ENCODE measurements at regions not wholly inside any gene's neighbourhood (a gene's known extent, or its start where the extent isn't known, plus 50 kb on each side); places are given as distances from the start of the nearest gene placed in this dataset.
"Not testable (repeated sequence)": the region's sequence is repeated elsewhere in the genome, so short reads cannot be mapped to it uniquely, and the experiment has no call there.

- Mint-ChIP-seq H3K27ac (no peak overlapping the region), H3K4me1 (no peaks in the 10 kb centered on the region), H3K27me3 (ENCODE audit: low read depth) (peaks cover 10% of the 10 kb centered on the region), H3K4me3 (no peak overlapping the region), H3K9me3 (peaks cover 2% of the 10 kb centered on the region), H3K36me3 (ENCODE audit: low read depth) (no peaks in the 10 kb centered on the region)
- no peak for TF ChIP-seq CTCF (IDR thresholded peaks at IDR 0.05; ENCODE audit: unreplicated experiment in 3 of 3)
Observed at GRCh38 chr11:13149991-13150390, 127.6 kb upstream of the BMAL1 start.

GRCh38 chr11:13150487-13150886, 127.1 kb upstream of the BMAL1 start:
- Mint-ChIP-seq H3K9me3 (peaks cover 6% of the 10 kb centered on the region), H3K4me1 (no peaks in the 10 kb centered on the region), H3K27me3 (ENCODE audit: low read depth) (peaks cover 10% of the 10 kb centered on the region), H3K27ac (no peak overlapping the region), H3K4me3 (no peak overlapping the region), H3K36me3 (ENCODE audit: low read depth) (peaks cover 2% of the 10 kb centered on the region)
- TF ChIP-seq CTCF (IDR thresholded peaks at IDR 0.05; ENCODE audit: unreplicated experiment in 3 of 3) = no peak

- Mint-ChIP-seq H3K36me3 (ENCODE audit: low read depth) (peaks cover 3% of the 10 kb centered on the region), H3K9me3 (peaks cover 15% of the 10 kb centered on the region), H3K27me3 (ENCODE audit: low read depth) (peaks cover 10% of the 10 kb centered on the region), H3K4me1 (no peaks in the 10 kb centered on the region), H3K27ac (no peak overlapping the region), H3K4me3 (no peak overlapping the region)
- TF ChIP-seq CTCF (IDR thresholded peaks at IDR 0.05; ENCODE audit: unreplicated experiment in 3 of 3) = no peak
Observed at GRCh38 chr11:13152264-13152663, 125.3 kb upstream of the BMAL1 start.

GRCh38 chr11:13152736-13153541, 124.7 kb upstream of the BMAL1 start:
- H3K36me3 Mint-ChIP-seq (ENCODE audit: low read depth) = peaks cover 3% of the 10 kb centered on the region
- peaks cover 10% of the 10 kb centered on the region for H3K27me3 Mint-ChIP-seq (ENCODE audit: low read depth)
- TF ChIP-seq CTCF (IDR thresholded peaks at IDR 0.05; ENCODE audit: unreplicated experiment in 3 of 3) = peak; percentile 39 to 62 (median 45)
- no peak overlapping the region for H3K4me3 Mint-ChIP-seq
- no peaks in the 10 kb centered on the region for H3K4me1 Mint-ChIP-seq
- peaks cover 18% of the 10 kb centered on the region for H3K9me3 Mint-ChIP-seq
- H3K27ac Mint-ChIP-seq = no peak overlapping the region

GRCh38 chr11:13154374-13154773, 123.2 kb upstream of the BMAL1 start:
- not testable (repeated sequence) for H3K27me3 Mint-ChIP-seq (ENCODE audit: low read depth); H3K27ac Mint-ChIP-seq; H3K36me3 Mint-ChIP-seq (ENCODE audit: low read depth); H3K4me3 Mint-ChIP-seq; H3K4me1 Mint-ChIP-seq
- H3K9me3 Mint-ChIP-seq = peaks cover 18% of the 10 kb centered on the region

- Mint-ChIP-seq H3K4me3 (no peak overlapping the region), H3K9me3 (peaks cover 16% of the 10 kb centered on the region), H3K4me1 (no peaks in the 10 kb centered on the region), H3K27me3 (ENCODE audit: low read depth) (no peaks in the 10 kb centered on the region), H3K27ac (no peak overlapping the region), H3K36me3 (ENCODE audit: low read depth) (peaks cover 2% of the 10 kb centered on the region)
- TF ChIP-seq CTCF (IDR thresholded peaks at IDR 0.05; ENCODE audit: unreplicated experiment in 3 of 3) = no peak
Observed at GRCh38 chr11:13160346-13160745, 117.2 kb upstream of the BMAL1 start.

Data from nephron (organoid).